Mammary epithelial cell (primary cell): ENCODE measurements at regions not wholly inside any gene's neighbourhood (a gene's known extent, or its start where the extent isn't known, plus 50 kb on each side); places are given as distances from the start of the nearest gene placed in this dataset.

Experiments used
- EZH2 ChIP-seq: IDR thresholded peaks from 2 replicates; pipeline ENCODE4 v1.6.1; 2012; ENCODE audit warnings: low read length, inconsistent platforms, borderline replicate concordance
- TF ChIP-seq, protein P1 (sequence below), 2 donors: IDR thresholded peaks in 1 of 2; conservative IDR thresholded peaks in 1 of 2; 2 replicates each; pipeline ENCODE4 v1.5.1; 2011 to 2012; ENCODE audit warnings: inconsistent platforms in 2 of 2, low read length in 2 of 2, mild to moderate bottlenecking in 2 of 2, control low read depth in 1 of 2, low read depth in 1 of 2; ENCODE audit not compliant: insufficient read depth in 1 of 2; ENCODE audit errors: extremely low read depth in 1 of 2

DNA sequence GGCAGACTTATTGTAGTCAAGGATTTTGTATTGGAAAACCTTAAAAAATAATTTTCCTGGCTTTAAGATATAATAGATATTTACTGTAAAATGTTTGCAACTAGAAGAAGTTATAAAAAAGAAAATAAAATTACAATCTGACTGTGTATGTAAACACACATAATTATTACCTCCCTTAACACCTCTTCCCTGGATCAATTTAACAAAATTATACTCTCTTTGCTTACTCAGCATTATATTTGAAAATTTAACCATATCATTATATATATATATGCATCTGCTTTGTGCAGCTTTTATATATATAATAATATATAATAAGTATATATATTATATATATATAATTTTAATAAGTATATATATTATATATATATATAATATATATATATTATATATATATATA lies 131.7 kb upstream of the FAM98A start:
- TF ChIP-seq, protein P1, sequence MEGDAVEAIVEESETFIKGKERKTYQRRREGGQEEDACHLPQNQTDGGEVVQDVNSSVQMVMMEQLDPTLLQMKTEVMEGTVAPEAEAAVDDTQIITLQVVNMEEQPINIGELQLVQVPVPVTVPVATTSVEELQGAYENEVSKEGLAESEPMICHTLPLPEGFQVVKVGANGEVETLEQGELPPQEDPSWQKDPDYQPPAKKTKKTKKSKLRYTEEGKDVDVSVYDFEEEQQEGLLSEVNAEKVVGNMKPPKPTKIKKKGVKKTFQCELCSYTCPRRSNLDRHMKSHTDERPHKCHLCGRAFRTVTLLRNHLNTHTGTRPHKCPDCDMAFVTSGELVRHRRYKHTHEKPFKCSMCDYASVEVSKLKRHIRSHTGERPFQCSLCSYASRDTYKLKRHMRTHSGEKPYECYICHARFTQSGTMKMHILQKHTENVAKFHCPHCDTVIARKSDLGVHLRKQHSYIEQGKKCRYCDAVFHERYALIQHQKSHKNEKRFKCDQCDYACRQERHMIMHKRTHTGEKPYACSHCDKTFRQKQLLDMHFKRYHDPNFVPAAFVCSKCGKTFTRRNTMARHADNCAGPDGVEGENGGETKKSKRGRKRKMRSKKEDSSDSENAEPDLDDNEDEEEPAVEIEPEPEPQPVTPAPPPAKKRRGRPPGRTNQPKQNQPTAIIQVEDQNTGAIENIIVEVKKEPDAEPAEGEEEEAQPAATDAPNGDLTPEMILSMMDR (conservative IDR thresholded peaks at IDR 0.05 in 1 of 2, IDR thresholded peaks at IDR 0.05 in 1 of 2; ENCODE audit: extremely low read depth in 1 of 2, insufficient read depth in 1 of 2, low read depth in 1 of 2, low read length in 2 of 2): no peak
- TF ChIP-seq EZH2: no peak
